ENCODE measurements at regions not wholly inside any gene's neighbourhood (a gene's known extent, or its start where the extent isn't known, plus 50 kb on each side); places are given as distances from the start of the nearest gene placed in this dataset.
"Not testable (repeated sequence)": the region's sequence is repeated elsewhere in the genome, so short reads cannot be mapped to it uniquely, and the experiment has no call there.

DNA sequence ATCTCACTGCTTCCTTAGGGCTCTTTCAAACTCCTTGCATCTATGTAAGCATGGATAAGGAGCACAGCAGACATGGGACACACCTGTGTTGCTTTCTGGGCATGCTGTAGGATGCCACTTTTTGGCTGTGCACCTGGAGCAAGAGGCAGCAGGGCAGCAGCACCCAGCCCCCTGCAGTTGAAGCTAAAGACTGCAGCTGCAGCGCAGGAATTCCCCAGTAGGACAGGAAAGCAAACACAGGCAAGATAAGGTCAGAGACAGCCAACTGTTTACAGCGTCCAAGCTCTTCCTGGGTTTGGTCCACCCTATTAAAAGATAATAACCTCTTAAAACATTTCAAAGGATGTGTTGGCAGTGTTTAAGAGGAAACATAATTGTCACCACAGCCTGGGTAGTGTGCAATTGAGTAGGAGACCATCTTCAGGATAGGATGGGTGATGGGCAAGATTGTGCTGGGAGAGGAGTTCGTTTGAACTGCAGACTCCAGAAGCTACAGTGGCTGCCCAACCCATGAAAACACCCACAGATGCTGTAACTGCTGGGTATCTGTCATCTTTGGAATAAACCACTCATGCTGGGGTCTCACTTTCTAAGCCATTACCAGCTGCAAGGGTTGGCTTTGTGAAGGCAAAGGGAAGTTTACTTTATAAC is 242.3 kb upstream of the PLGLB1 start:
- DNase-seq (ENCODE audit: low read depth) = not testable (repeated sequence)

DNA sequence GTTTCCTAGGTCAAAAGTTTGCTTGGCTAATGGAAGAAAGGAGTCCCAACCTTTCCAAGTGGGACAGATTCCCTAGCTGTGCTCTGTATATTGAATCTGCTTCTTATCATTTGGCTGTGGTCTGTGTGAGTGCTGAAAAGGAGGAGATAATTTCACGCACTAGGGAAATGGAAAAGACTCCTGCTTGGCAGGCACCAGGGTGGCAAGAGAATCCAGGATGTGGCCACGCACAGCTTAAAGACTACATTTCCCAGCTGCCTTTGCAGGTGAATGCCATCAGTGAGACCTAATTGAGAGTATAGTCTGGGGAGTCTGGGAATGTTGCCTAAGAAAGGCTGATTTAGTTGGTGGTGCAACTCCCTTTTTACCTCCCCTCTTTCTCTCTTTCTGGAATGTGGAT is 253.5 kb upstream of the PLGLB1 start:
- DNase-seq (ENCODE audit: low read depth) = not testable (repeated sequence)

DNA sequence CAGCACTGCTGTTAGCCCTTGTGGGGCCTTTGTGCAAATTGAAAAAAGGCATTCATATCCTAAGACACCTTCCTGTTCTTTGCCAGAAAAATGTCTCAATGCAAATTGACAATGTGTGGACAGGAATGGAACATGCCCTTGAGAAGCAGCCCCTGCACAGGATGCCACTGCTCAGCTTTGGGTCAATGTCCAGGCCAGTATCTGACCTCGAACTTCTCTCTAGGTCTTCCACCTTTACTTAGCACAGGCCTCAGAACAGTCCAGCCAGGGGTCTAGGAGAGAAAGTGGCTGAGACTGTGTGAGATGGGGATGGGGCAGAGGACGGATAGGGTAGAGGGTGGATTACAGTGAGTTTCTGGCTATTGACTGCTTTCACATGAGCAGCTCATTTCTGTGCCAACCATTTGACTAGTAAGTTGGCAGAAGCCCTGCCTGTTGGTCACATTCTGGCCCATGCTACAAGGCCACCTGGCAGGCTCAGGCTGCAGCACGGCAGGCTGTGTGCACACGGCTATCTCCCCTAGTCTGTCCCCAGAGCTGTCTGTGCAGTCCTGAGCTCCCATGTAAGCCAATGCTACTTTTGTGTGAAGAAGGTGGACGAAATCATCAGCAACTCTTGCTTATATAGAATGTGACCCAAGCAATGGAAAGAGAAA is 254.5 kb upstream of the PLGLB1 start:
- DNase-seq (ENCODE audit: low read depth) = not testable (repeated sequence)

DNA sequence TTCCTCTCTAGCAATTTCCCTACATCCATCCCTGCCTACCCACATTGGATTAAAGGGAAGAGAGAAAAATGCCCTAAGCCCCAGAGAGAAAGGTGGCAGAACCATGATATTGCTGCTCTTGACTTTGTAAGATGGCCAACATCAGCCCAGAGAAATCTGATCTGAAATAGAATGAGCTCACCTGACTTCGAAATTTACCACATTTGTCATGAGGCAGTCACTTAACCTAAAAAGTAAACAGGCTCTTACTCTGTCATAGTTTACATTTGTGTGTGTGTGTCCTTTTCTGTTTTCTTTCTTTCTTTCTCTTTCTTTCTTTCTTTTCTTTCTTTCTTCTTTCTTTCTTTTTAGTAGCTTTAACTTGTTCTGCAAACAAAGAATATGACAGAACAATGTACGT is 255.0 kb upstream of the PLGLB1 start:
- not testable (repeated sequence) for DNase-seq (ENCODE audit: low read depth)

DNA sequence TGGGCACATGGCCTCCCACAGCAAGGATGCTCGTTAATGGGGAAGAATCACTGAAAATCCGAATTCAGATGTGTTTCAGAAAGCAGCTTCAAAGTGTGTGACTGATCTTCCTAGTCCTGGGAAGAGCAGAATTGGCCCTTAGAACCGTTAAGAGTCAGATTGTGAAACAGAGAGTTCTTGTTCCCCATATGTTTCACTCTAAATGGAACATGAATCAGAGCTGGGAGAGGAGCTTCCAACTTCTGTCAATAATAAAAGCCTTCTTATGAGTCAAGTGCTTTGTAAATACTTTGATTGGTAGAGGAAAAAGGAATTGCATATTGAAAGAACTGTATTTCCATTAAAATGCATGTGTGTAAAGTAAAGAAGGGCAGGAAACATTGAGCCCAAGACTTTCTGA is 256.1 kb upstream of the PLGLB1 start:
- not testable (repeated sequence) for DNase-seq (ENCODE audit: low read depth)

DNA sequence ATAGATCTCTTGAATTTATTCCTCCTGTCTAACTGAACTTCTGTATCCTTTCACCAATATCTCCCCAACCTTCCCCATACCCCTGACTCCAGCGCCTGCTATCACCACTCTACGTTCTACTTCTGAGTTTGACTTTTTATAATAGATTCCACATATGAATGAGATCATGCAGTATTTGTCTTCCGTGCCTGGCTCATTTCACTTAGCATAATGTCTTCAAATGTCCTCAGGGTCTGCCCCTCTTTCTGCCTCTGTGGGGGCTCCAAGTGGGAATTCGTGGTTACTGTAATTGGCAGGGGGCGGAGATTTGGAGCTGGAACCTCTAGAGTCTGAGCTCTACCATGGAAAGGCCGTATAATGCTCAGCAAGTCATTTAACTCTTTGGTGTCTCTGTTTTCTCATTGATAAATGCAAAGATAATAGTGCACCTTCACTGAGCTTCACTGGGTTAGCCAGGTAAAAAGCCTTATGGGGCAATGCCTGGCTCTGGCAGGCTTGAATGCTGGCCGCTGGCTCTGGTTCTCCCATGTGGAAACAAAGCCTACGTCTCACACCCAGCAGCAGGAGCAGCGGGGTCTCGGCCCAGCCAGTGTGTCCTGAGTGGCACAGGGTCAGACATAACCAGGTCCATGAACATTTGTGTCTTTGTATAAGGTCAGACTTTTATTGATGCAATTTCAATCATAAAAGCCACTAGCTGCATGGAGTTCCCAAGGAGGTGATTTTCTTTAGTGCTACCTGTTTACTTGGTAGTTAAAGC is 259.1 kb upstream of the PLGLB1 start:
- DNase-seq (ENCODE audit: low read depth) = not testable (repeated sequence)

DNA sequence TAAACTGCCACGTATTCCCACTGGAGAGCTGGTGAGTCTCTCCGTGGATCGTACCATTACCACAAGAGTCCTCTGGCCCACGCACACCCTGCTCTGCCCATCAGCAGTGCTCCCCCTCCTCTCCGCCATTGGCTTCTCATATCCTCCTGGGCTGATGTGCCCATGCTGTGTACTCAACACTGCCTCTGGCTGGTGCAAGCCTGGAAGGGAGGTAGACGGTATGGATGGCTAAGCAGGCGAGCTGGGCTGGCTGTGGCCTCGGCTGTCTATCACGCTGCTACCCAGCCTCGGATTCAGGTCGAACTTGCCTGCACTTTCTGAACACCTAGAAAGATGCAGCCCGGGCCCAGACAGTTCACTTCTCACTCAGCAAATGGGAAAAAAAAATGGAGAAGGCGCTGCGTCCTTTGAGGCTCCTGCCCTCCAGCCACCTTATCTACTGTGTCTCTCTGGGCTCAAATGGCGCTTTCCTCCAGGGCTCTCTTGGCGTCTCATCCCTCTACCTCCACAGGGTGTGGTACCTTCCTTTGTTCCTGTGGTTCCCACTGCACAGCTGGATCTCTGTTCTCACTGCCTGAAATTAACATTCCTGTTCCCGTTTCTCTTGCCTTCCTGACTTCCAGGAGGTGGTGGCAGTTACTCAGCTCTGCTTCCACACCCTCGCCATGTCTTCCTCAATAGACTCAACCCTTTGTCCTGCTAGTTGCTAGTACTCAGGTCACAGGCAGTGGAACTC is 262.3 kb upstream of the PLGLB1 start:
- DNase-seq (ENCODE audit: low read depth) = not testable (repeated sequence)

DNA sequence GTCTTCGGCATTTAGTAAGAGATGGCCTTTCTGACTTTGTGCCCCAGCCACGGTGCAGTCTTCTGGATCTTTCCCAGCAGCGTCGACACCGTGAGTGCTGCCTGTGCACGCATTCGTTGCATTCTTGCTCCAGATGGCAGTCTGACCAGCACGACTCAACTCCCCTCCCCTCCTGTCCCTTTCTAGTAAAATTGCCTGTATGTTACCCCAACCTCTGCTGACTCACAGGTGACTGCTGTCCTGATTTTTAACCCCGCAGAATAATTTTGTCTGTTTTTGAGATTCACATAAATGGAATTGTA is 262.8 kb upstream of the PLGLB1 start:
- DNase-seq (ENCODE audit: low read depth) = not testable (repeated sequence)

DNA sequence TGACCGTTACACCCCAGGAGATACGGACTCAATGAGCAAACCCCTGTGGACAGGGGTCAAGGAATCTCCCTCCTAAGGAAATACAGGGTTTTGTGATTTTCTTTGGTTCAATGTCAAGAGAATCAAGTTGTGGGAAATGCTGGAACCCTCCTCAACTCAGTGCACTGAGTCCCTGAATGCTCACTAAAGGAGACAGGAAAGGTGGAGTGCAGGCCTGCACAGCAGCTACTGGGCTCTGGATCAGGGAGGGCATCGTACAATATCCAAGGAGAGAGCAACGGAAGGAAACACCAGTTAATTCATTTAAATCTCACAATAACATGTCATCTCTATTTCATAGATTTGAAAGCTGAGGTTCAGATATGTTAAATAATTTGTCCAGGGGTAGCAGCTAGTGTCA is 263.5 kb upstream of the PLGLB1 start:
- not testable (repeated sequence) for DNase-seq (ENCODE audit: low read depth)

DNA sequence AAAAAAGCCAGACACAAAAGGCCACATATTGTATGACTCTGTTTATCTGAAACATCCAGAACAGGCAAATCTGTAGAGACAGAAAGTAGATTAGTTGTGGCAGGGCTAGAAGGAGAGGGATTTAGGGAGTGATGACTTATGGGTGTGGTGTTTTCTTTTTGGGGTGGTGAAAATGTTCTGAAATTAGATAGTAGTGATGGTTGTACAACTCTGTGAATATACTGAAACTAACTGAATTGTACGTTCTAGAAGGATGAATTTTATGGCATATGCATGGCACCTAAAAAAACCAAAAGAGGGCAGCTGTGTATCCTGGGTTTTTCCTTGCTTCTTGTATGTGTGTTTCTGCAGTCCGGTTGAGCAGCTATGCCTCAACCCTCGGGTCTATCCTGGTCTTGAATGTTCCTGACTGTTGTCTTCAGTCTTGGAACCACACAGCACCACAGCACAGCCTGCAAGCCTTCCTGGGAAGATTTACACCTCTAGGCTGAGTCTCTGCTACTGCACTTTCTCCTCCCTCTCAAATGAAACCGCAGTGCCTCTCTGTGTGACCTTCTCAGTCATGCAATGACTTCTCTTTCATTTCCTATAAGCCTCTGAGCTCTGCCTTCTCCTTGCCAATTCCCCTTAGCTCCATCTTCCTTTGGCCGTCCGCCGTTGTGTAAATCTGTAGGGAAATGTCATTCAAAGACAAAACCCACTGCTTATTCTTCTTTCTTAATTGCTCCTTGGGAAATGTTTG is 269.1 kb upstream of the PLGLB1 start:
- DNase-seq (ENCODE audit: low read depth) = not testable (repeated sequence)

DNA sequence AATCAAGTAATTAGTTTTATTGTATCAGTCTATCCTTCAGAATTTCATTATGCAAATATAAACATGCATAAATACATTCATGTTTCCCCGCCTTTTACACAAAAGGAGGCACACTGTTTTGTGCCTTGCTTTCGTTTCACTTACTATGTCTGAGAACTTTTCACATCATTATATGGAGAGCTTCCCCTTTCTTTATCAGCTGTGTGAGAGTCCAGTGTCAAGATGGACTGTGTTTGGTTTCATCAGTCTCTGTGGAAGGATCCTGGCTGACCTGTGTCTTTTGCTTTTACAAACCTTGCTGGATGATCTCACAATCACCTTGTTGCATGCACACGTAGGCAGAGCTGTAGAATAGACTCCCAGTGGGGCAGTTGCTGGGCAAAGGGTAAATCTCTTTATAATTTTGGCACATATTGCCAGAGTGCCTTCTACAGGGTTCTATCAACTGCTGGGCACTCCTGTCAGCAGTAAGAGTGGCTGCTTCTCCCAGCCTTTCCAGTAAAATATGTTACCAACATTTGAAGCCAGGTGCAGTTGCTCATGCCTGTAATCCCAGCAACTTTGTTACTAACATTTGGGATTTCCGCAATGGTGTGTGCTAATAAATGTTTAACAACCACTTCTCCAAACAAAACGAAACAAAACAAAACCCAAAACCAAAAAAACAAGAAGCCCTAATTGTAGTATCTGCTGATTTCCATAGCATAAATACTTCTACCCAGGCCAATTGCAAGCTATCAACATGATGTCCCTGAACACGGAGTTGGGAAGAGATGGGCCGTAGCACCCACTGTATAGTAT is 270.0 kb upstream of the PLGLB1 start:
- not testable (repeated sequence) for DNase-seq (ENCODE audit: low read depth)

DNA sequence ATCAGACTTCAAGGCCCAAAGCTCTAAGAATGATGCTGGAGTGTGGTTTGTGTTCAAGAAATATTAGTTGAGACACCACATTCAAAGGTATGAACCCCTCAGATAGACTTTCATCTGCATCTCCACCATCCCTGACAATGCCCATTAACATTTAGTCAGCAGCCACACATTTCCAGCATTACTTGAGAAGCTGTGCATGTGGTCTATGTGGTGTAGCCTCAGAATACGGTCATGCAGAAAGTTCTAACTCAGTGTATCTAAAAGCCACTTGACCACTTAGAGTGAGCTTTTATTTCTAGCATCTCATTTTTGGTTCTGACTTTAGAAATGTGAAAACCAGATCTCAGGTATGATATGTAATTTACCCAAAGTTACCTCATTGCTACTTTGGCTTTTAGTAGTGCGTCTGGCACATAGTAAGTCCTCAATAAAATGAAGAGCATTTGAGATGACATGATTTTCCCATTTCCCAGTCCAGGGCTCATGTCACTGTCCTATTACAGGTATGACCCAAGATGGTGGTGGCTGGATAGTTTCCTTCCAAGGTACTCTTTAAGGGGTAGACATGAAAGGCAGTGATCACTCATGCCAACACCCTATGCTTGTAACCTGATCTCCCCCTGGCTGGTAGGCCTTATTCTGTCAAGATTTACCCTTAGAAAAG is 272.4 kb upstream of the PLGLB1 start:
- not testable (repeated sequence) for DNase-seq (ENCODE audit: low read depth)

DNA sequence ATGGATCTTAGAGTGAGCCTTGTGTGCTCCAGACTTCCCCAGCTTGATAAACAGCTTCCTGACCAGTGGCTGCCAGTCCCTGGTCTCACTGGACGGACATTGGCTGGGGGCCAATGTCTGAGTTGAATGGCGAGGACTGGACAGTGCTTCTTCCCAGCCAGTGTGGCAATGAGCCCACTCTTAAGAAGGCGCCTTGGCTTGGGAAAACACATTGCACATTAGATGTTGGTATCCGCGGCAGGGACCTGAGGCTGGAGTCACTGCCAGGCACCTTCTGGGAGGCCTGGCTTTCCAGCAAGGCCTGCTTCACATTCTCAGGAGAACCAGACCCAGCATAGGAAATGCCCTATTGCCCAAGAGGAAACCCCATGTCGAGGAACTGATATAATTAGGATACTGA is 273.5 kb upstream of the PLGLB1 start:
- DNase-seq (ENCODE audit: low read depth) = not testable (repeated sequence)

DNA sequence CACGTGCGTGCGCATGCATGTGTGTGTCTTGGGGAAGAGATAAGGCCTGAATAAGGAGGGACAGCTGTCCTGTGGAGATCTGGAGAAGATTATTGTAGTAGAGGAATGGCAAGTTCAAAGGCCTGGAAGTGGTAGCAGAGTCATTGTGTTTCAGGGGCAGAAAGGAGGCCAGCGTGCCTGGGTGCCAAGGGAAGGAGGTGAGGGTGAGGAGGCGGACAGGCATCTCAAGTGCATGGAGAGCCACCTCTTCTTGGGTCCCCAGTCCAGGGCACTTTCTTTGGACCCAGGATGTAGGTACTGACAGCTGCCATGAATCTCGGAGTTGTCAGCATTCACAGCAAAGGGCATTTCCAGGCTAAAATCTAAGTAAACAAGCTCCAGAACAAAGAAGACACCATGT is 279.7 kb upstream of the PLGLB1 start:
- not testable (repeated sequence) for DNase-seq (ENCODE audit: low read depth)

DNA sequence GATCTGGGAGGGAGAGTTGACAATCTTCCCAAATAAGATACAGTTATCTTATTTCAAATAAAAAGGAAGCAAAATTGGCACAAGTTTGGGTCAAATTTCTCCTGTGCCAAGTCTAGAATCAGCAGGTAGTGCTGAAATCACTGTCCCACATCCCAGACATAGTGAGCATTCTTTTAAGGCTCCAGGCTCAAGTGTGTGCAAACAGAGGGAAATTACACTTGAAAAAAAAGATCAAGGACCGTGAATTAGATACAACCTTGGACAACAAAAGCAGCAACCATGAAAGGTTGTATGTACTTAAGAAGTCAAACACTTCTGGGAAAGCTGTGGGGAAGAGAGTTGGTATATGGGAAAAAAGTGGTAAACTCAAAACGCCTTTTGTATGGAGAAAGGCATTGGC is 280.2 kb upstream of the PLGLB1 start:
- DNase-seq (ENCODE audit: low read depth) = not testable (repeated sequence)

DNA sequence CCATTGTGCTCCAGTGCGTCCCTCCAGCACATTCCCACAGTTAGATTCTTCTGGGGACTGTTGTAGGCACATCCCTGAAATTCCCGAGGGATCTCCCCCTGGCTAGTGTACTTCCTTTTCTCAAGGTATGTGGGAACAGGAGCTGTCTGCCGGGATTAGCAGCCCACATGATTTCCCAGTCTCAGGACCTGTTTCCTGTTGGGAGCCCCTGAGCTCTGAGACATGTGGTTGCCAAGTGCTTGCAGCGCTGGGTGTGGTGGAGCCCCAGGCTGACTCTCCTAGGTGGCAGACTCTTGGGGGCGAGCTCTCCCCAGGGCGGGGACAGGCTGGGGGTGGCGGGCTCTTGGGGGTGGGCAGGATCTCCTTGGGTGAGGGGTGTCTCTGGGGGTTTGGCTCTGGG is 287.0 kb upstream of the PLGLB1 start:
- DNase-seq (ENCODE audit: low read depth) = not testable (repeated sequence)

DNA sequence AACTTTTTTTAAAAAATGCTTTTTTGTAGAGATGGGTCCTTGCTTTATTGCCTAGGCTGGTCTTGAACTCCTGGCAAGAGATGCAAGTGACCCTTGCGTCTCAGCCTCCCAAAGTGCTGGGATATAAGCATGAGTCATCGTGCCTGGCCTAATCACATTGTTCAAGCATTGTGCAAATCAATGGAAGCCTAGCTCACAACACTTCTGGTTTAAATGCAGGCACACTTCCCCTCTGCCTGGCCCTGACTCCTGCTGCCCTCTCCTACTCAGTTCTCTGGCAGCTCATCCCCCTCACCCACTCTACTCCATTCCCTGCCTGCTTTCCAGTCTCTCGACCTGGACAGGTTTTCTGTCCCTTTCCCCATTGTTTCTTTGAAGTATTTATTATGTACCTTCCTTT is 288.1 kb upstream of the PLGLB1 start:
- DNase-seq (ENCODE audit: low read depth) = not testable (repeated sequence)

DNA sequence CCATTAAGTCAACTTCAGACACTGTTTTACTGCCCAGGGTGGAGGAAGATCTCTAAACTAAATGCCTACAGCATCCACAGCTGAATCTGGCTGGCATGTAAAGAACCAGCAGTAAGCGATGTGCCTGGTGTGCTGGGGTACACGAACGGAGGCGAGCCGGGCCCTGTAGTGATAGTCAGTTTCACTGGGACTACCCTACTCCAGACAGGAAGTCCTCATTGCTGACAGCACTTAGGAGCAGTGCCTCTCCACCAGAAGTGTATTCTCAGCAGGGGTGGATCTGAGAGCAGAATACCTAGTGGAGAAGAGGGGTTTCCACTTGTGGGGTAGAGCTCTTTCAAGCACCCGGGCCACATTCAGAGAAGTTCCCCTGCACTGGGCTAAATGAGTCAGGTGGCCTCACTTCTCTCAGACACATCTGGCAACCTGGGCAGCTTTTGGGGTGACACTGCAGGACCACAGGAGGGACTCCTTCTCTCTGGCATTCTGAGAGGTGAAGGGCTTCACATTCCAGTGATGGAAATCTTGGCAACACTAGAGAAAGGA is 290.3 kb upstream of the PLGLB1 start:
- DNase-seq (ENCODE audit: low read depth) = not testable (repeated sequence)

DNA sequence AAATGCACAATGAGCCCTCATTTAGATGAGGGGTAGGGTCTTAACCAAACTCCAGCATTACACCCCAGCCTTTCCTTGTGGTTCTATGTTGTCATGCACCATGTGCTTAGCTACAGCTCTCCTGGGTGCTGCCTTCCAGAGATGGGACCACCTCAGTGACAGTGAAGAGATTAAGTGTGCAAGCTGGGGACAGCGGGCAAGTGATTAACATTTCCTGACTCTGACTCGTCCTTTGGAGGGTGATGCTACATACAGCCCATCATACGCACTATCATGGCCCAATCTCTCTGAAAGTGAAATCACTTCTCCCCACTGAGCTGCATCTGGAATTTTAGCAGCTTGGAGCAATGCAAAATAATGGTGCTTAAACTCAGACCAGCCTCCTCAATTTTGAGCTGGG is 293.0 kb upstream of the PLGLB1 start:
- DNase-seq (ENCODE audit: low read depth) = not testable (repeated sequence)
